HEK293T (cell line): ENCODE measurements at regions not wholly inside any gene's neighbourhood (a gene's known extent, or its start where the extent isn't known, plus 50 kb on each side); places are given as distances from the start of the nearest gene placed in this dataset.

Experiments
- ARNT ChIP-seq: fragments of 450-650 bp; IDR thresholded peaks from 2 replicates; pipeline ENCODE4 v1.6.1; 2017; ENCODE audit warnings: mild to moderate bottlenecking
- FOXA1 ChIP-seq: fragments of 450-650 bp; IDR thresholded peaks from 2 replicates; pipeline ENCODE4 v1.6.1; 2016; ENCODE audit warnings: mild to moderate bottlenecking
- FOXK2 ChIP-seq: fragments of 450-650 bp; IDR thresholded peaks from 2 replicates; pipeline ENCODE4 v1.6.1; 2016; ENCODE audit warnings: mild to moderate bottlenecking
- SUZ12 ChIP-seq: fragments of 450-650 bp; IDR thresholded peaks from 2 replicates; pipeline ENCODE4 v1.6.1; 2016; ENCODE audit warnings: mild to moderate bottlenecking

GRCh38 chr3:56966509-56966908 lies 94.0 kb upstream of the SPATA12 start:
- no peak for TF ChIP-seq FOXK2
- no peak for TF ChIP-seq SUZ12
- TF ChIP-seq FOXA1, result no peak
- no peak for TF ChIP-seq ARNT
